ENCODE measurements at regions not wholly inside any gene's neighbourhood (a gene's known extent, or its start where the extent isn't known, plus 50 kb on each side); places are given as distances from the start of the nearest gene placed in this dataset.
"Not testable (repeated sequence)": the region's sequence is repeated elsewhere in the genome, so short reads cannot be mapped to it uniquely, and the experiment has no call there.

DNA sequence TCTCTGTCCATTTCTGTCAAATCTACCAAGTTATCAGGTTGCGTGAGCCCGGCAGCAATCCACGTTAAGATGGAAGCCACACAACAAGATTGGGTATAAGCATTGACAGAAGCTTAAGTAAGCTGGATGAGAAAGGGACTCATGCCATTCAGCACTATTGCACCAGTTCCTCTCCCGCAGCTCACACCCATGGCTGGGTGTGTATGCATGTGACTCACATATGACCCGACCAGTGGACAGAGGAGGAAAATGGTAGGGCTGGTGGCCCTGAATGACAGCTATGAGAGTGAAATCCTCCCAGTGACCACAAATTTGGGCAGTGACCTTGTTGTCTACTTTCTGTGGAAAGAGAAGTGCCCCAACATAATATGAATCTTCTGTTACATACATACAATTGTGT is 113.5 kb downstream of the OTOR start:
- Histone ChIP-seq H3K4me3 (ENCODE audit: insufficient read depth, low read depth, low read length, poor library complexity, severe bottlenecking) (no peak overlapping the region), H3K27ac (ENCODE audit: insufficient read depth, low read length, poor library complexity, severe bottlenecking) (no peak overlapping the region), H3K4me1 (ENCODE audit: control insufficient read depth, insufficient read depth, low read length, poor library complexity, severe bottlenecking) (no peaks in the 10 kb centered on the region), H3K36me3 (ENCODE audit: control insufficient read depth, insufficient read depth, low read length) (no peaks in the 10 kb centered on the region), H3K27me3 (replicated peaks; ENCODE audit: control insufficient read depth, insufficient read depth, low read length, poor library complexity, severe bottlenecking) (no peaks in the 10 kb centered on the region), H3K9me3 (ENCODE audit: control insufficient read depth, low read length) (no peaks in the 10 kb centered on the region)
- no peak for DNase-seq

DNA sequence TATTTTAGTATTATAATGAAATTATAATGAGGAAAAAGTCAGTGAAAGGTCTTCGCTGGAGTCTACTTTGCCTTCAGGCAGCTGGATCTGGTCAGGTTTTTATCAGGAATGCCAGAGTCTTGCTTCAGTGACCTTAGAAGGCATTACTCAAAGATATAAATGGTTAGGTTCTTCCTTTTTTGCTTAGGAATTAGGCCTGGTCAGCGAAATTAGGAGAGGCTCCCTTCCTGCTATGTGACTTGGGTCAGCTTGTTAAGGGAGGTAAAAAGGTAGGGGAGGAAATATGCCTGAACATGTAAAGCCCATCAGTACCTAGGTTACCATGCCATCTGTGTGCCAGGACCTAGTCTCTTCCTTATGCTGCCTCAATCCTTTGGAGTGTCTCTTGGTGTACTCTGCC is 115.1 kb downstream of the OTOR start:
- no peaks in the 10 kb centered on the region for H3K9me3 ChIP-seq (ENCODE audit: control insufficient read depth, low read length)
- DNase-seq: no peak
- no peaks in the 10 kb centered on the region for H3K27me3 ChIP-seq (replicated peaks; ENCODE audit: control insufficient read depth, insufficient read depth, low read length, poor library complexity, severe bottlenecking)
- H3K27ac ChIP-seq (ENCODE audit: insufficient read depth, low read length, poor library complexity, severe bottlenecking): no peak overlapping the region
- H3K4me3 ChIP-seq (ENCODE audit: insufficient read depth, low read depth, low read length, poor library complexity, severe bottlenecking): no peak overlapping the region
- no peaks in the 10 kb centered on the region for H3K36me3 ChIP-seq (ENCODE audit: control insufficient read depth, insufficient read depth, low read length)
- H3K4me1 ChIP-seq (ENCODE audit: control insufficient read depth, insufficient read depth, low read length, poor library complexity, severe bottlenecking): no peaks in the 10 kb centered on the region

DNA sequence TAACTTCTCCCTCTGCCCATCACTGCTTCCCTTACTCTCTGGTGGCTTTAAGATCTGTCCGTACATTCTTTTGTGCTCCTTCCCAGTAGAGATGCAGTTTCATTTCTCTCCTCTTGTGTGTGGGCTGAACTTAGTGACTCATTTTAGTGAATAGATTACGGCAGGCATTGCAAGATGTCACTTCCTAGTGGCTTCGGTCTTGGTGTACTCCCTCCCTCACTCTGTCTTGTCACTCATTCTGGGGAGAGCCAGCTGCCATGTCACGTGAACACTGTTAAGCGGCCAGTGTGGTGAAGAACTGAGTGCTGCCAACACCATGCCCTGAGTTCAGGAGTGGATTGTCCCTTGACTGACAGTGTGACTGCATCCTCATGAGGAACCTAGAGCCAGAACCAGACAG is 115.9 kb downstream of the OTOR start:
- DNase-seq: no peak
- Histone ChIP-seq H3K27ac (ENCODE audit: insufficient read depth, low read length, poor library complexity, severe bottlenecking) (no peak overlapping the region), H3K4me3 (ENCODE audit: insufficient read depth, low read depth, low read length, poor library complexity, severe bottlenecking) (no peak overlapping the region), H3K36me3 (ENCODE audit: control insufficient read depth, insufficient read depth, low read length) (no peaks in the 10 kb centered on the region), H3K9me3 (ENCODE audit: control insufficient read depth, low read length) (no peaks in the 10 kb centered on the region), H3K4me1 (ENCODE audit: control insufficient read depth, insufficient read depth, low read length, poor library complexity, severe bottlenecking) (no peaks in the 10 kb centered on the region), H3K27me3 (replicated peaks; ENCODE audit: control insufficient read depth, insufficient read depth, low read length, poor library complexity, severe bottlenecking) (no peaks in the 10 kb centered on the region)

DNA sequence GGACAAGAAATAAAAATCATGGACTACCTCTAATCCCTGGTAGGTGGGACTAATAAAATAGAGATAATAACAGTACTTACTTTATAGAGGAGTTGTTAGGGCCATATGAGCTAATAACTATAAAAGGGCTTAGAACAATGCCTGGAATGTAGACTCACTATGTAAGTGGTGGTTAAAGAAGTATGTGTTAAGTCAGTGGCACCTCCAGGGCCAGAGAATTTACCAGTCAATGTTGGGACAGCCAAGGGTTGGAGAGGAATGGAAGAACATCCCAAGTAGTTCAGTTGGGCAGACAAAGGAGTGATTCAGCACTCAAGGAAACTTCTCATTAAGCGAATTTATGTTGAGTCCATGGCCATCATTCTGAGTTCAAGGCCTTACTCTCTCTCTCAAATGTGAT is 116.8 kb downstream of the OTOR start:
- Histone ChIP-seq H3K9me3 (ENCODE audit: control insufficient read depth, low read length) (no peaks in the 10 kb centered on the region), H3K4me1 (ENCODE audit: control insufficient read depth, insufficient read depth, low read length, poor library complexity, severe bottlenecking) (no peaks in the 10 kb centered on the region)
- DNase-seq: no peak

DNA sequence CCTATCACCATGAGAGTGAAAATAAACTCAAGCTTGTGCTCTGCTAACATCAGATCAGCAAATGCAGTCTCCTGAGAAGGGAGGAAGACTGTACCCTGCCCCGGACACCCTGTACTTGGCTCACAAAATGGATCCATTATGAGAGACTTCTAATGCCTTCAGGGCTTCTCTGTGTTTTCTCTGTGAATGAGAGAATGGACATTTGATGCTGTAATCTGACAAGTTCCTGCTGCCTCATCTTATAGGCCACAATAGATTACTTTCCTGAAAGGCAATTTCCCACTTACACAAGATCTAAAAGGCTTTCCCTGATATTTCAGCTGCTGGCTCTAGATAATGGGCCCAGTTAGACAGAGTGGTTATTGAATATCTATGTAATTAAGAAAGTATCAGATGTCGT is 117.2 kb downstream of the OTOR start:
- H3K4me1 ChIP-seq (ENCODE audit: control insufficient read depth, insufficient read depth, low read length, poor library complexity, severe bottlenecking): no peaks in the 10 kb centered on the region
- no peak overlapping the region for H3K4me3 ChIP-seq (ENCODE audit: insufficient read depth, low read depth, low read length, poor library complexity, severe bottlenecking)
- no peaks in the 10 kb centered on the region for H3K9me3 ChIP-seq (ENCODE audit: control insufficient read depth, low read length)
- no peaks in the 10 kb centered on the region for H3K27me3 ChIP-seq (replicated peaks; ENCODE audit: control insufficient read depth, insufficient read depth, low read length, poor library complexity, severe bottlenecking)
- DNase-seq: no peak
- no peak overlapping the region for H3K27ac ChIP-seq (ENCODE audit: insufficient read depth, low read length, poor library complexity, severe bottlenecking)
- H3K36me3 ChIP-seq (ENCODE audit: control insufficient read depth, insufficient read depth, low read length): no peaks in the 10 kb centered on the region

More for the DNA sequence above, 116.8 kb downstream of the OTOR start:
- no peak overlapping the region for H3K27ac ChIP-seq (ENCODE audit: insufficient read depth, low read length, poor library complexity, severe bottlenecking)
- H3K36me3 ChIP-seq (ENCODE audit: control insufficient read depth, insufficient read depth, low read length): no peaks in the 10 kb centered on the region
- H3K27me3 ChIP-seq (replicated peaks; ENCODE audit: control insufficient read depth, insufficient read depth, low read length, poor library complexity, severe bottlenecking): no peaks in the 10 kb centered on the region
- H3K4me3 ChIP-seq (ENCODE audit: insufficient read depth, low read depth, low read length, poor library complexity, severe bottlenecking): no peak overlapping the region

DNA sequence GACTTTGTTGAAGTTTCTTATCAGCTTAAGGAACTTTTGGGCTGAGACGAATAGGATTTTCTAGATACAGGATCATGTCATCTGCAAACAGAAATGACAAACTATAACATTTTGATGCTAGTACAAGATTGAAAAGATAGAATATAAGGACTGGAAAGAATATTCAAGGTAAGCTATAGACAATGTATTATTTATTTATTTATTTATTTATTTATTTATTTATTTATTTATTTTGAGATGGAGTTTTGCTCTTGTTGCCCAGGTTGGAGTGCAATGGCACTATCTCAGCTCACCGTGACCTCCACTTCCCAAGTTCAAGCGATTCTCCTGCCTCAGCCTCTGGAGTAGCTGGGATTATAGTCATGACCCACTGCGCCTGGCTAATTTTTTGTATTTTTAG is 125.0 kb downstream of the OTOR start:
- not testable (repeated sequence) for DNase-seq; H3K4me1 ChIP-seq (ENCODE audit: control insufficient read depth, insufficient read depth, low read length, poor library complexity, severe bottlenecking); H3K27ac ChIP-seq (ENCODE audit: insufficient read depth, low read length, poor library complexity, severe bottlenecking); H3K4me3 ChIP-seq (ENCODE audit: insufficient read depth, low read depth, low read length, poor library complexity, severe bottlenecking); H3K9me3 ChIP-seq (ENCODE audit: control insufficient read depth, low read length); H3K36me3 ChIP-seq (ENCODE audit: control insufficient read depth, insufficient read depth, low read length); H3K27me3 ChIP-seq (replicated peaks; ENCODE audit: control insufficient read depth, insufficient read depth, low read length, poor library complexity, severe bottlenecking)

DNA sequence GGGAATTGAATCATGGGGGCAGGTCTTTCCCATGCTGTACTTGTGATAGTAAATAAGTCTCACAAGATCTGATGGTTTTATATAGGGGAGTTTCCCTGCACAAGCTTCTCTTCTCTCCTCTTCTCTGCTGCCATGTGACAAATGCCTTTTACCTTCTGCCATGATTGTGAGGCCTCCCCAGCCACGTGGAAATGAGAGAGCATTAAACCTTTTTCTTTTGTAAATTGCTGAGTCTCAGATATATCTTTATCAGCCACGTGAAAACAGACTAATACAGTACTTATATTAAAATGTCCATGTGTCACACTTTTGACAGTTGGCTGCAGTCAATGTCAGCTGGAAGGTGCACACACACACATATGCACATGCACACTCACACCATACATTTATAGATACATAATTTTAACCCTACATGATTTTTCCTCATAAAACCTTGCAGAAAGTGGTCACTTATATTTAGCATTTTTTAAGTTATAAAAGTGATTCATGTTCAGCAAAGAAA is 128.9 kb downstream of the OTOR start:
- no peaks in the 10 kb centered on the region for H3K9me3 ChIP-seq (ENCODE audit: control insufficient read depth, low read length)
- no peak overlapping the region for H3K4me3 ChIP-seq (ENCODE audit: insufficient read depth, low read depth, low read length, poor library complexity, severe bottlenecking)
- no peaks in the 10 kb centered on the region for H3K27me3 ChIP-seq (replicated peaks; ENCODE audit: control insufficient read depth, insufficient read depth, low read length, poor library complexity, severe bottlenecking)
- no peaks in the 10 kb centered on the region for H3K4me1 ChIP-seq (ENCODE audit: control insufficient read depth, insufficient read depth, low read length, poor library complexity, severe bottlenecking)
- H3K36me3 ChIP-seq (ENCODE audit: control insufficient read depth, insufficient read depth, low read length): no peaks in the 10 kb centered on the region
- H3K27ac ChIP-seq (ENCODE audit: insufficient read depth, low read length, poor library complexity, severe bottlenecking): no peak overlapping the region
- no peak for DNase-seq

DNA sequence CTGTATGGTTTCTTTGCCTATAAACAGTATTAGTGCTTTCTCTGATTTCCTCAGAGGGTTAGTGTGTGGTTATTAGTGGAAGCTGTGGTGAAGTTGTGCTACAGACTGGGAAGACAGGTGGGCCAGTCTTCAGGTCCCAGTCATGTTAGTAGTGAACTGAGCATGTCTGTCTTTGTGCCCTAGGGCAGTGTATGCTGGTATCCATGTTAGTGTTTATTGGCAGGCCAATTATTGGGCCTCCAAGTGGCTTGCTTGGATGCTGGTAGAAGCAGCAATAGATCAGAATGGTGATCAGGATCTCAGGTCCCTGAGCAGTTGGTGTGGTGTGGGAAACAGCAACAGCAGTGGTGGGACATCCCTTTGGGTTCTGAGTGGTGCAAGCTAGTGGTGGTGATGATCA is 137.6 kb downstream of the OTOR start:
- H3K27ac ChIP-seq (ENCODE audit: insufficient read depth, low read length, poor library complexity, severe bottlenecking): no peak overlapping the region
- no peak for DNase-seq
- H3K9me3 ChIP-seq (ENCODE audit: control insufficient read depth, low read length): no peaks in the 10 kb centered on the region
- no peaks in the 10 kb centered on the region for H3K4me1 ChIP-seq (ENCODE audit: control insufficient read depth, insufficient read depth, low read length, poor library complexity, severe bottlenecking)
- H3K36me3 ChIP-seq (ENCODE audit: control insufficient read depth, insufficient read depth, low read length): no peaks in the 10 kb centered on the region
- H3K4me3 ChIP-seq (ENCODE audit: insufficient read depth, low read depth, low read length, poor library complexity, severe bottlenecking): no peak overlapping the region
- H3K27me3 ChIP-seq (replicated peaks; ENCODE audit: control insufficient read depth, insufficient read depth, low read length, poor library complexity, severe bottlenecking): no peaks in the 10 kb centered on the region

DNA sequence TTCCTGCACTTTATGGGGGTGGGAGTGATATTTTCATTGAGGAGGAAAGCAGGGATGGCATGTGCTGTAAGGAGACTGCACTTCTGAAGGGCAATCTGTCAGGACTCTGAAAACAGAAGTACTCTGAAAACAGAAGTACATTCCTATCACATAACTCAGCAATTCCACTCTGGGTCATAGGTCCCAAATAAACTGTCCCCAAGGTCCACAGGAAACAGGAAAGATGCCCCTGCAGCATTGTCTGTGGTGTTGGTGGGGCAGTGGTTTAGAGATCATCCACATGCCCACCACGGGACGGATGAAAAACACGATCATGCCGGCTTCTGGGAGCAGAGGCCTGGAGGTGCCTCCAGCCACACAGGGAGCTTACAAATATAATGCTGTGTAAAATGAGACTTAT is 150.3 kb downstream of the OTOR start:
- H3K36me3 ChIP-seq (ENCODE audit: control insufficient read depth, insufficient read depth, low read length): no peaks in the 10 kb centered on the region
- no peaks in the 10 kb centered on the region for H3K4me1 ChIP-seq (ENCODE audit: control insufficient read depth, insufficient read depth, low read length, poor library complexity, severe bottlenecking)
- no peaks in the 10 kb centered on the region for H3K27me3 ChIP-seq (replicated peaks; ENCODE audit: control insufficient read depth, insufficient read depth, low read length, poor library complexity, severe bottlenecking)
- no peak overlapping the region for H3K4me3 ChIP-seq (ENCODE audit: insufficient read depth, low read depth, low read length, poor library complexity, severe bottlenecking)
- H3K9me3 ChIP-seq (ENCODE audit: control insufficient read depth, low read length): no peaks in the 10 kb centered on the region
- no peak for DNase-seq
- H3K27ac ChIP-seq (ENCODE audit: insufficient read depth, low read length, poor library complexity, severe bottlenecking): no peak overlapping the region

DNA sequence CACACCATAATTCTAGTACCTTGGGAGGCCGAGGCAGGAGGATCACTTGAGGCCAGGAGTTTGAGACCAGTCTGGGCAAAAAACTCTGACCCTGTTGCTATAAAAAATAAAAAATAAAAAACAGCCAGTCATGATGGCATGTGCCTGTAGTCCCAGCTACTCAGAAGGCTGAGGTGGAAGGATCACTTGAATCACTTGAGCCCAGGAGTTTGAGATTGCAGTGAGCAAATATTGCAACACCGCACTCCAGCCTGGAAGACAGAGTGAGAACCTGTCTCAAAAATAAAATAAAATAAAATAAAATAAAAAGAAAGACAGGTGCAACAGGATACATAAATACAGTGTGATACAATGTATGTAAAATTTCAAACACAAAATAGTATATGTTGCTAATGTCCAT is 154.5 kb downstream of the OTOR start:
- no peaks in the 10 kb centered on the region for H3K4me1 ChIP-seq (ENCODE audit: control insufficient read depth, insufficient read depth, low read length, poor library complexity, severe bottlenecking)
- DNase-seq: no peak
- H3K27me3 ChIP-seq (replicated peaks; ENCODE audit: control insufficient read depth, insufficient read depth, low read length, poor library complexity, severe bottlenecking): no peaks in the 10 kb centered on the region
- no peak overlapping the region for H3K27ac ChIP-seq (ENCODE audit: insufficient read depth, low read length, poor library complexity, severe bottlenecking)
- H3K9me3 ChIP-seq (ENCODE audit: control insufficient read depth, low read length): no peaks in the 10 kb centered on the region
- H3K4me3 ChIP-seq (ENCODE audit: insufficient read depth, low read depth, low read length, poor library complexity, severe bottlenecking): no peak overlapping the region
- no peaks in the 10 kb centered on the region for H3K36me3 ChIP-seq (ENCODE audit: control insufficient read depth, insufficient read depth, low read length)

DNA sequence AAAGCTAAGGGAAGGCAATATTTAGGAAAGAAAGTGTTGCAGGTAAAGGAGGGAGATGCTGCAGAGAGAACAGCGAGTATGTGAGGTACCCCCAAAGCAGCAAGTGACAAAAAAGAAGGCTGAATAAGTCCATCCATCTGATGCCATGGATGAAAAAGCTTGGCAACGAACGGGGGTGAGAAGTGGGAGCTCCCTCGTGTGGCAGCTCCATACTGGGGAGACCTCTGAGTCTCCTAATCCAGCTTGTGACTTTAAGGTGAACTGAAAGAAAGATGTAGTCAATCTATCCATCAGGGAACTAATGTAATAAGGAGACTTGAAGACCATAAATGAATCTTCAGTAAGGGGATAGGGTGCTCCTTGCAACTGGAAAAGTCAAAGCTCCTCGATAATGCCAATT is 156.6 kb downstream of the OTOR start:
- Histone ChIP-seq H3K4me3 (ENCODE audit: insufficient read depth, low read depth, low read length, poor library complexity, severe bottlenecking) (no peak overlapping the region), H3K36me3 (ENCODE audit: control insufficient read depth, insufficient read depth, low read length) (no peaks in the 10 kb centered on the region), H3K27me3 (replicated peaks; ENCODE audit: control insufficient read depth, insufficient read depth, low read length, poor library complexity, severe bottlenecking) (no peaks in the 10 kb centered on the region), H3K4me1 (ENCODE audit: control insufficient read depth, insufficient read depth, low read length, poor library complexity, severe bottlenecking) (no peaks in the 10 kb centered on the region), H3K27ac (ENCODE audit: insufficient read depth, low read length, poor library complexity, severe bottlenecking) (no peak overlapping the region), H3K9me3 (ENCODE audit: control insufficient read depth, low read length) (no peaks in the 10 kb centered on the region)
- no peak for DNase-seq

Measured in effector memory CD4-positive, alpha-beta T cell (primary cell).